Body of pancreas (tissue), 4 donors: ENCODE measurements at regions not wholly inside any gene's neighbourhood (a gene's known extent, or its start where the extent isn't known, plus 50 kb on each side); places are given as distances from the start of the nearest gene placed in this dataset.

Experiments used
- CTCF ChIP-seq, 7 experiments: fragments of 450-650 bp in 4 of 7; fragments of 200-600 bp in 3 of 7; sonication (generic) in 3 of 7; IDR thresholded peaks; one replicate each; pipeline ENCODE4 v1.5.1; 2016 to 2019; ENCODE audit warnings: antibody characterized with exemption in 7 of 7
- POLR2A ChIP-seq, 3 donors: fragments of 450-650 bp; IDR thresholded peaks; one replicate each; pipeline ENCODE4 v1.6.1; 2016; ENCODE audit warnings: antibody characterized with exemption in 3 of 3, mild to moderate bottlenecking in 2 of 3

GRCh38 chr6:109279628-109280027 is 102.6 kb downstream of the CD164 start:
- TF ChIP-seq CTCF (IDR thresholded peaks at IDR 0.05) (no peak), POLR2A (IDR thresholded peaks at IDR 0.05) (no peak)
